Osteocyte (in vitro differentiated cells): ENCODE measurements at regions not wholly inside any gene's neighbourhood (a gene's known extent, or its start where the extent isn't known, plus 50 kb on each side); places are given as distances from the start of the nearest gene placed in this dataset.

Experiments used
- DNase-seq: peaks from one replicate; pipeline ENCODE4 v3.0.0; 2021; ENCODE audit warnings: mixed read lengths; ENCODE audit not compliant: unreplicated experiment; ENCODE audit errors: extremely low spot score
- H3K27ac Mint-ChIP-seq: one replicate; pipeline ENCODE4 v1.8.0; 2021; ENCODE audit warnings: mild to moderate bottlenecking, mixed read lengths; ENCODE audit not compliant: unreplicated experiment
- H3K27me3 Mint-ChIP-seq: one replicate; pipeline ENCODE4 v1.8.0; 2021; ENCODE audit warnings: mixed read lengths; ENCODE audit not compliant: unreplicated experiment
- H3K36me3 Mint-ChIP-seq: one replicate; pipeline ENCODE4 v1.8.0; 2021; ENCODE audit warnings: mixed read lengths; ENCODE audit not compliant: unreplicated experiment
- H3K4me1 Mint-ChIP-seq: one replicate; pipeline ENCODE4 v1.8.0; 2021; ENCODE audit warnings: mixed read lengths; ENCODE audit not compliant: unreplicated experiment
- H3K4me3 Mint-ChIP-seq: one replicate; pipeline ENCODE4 v1.8.0; 2021; ENCODE audit warnings: mild to moderate bottlenecking, moderate library complexity, mixed read lengths; ENCODE audit not compliant: unreplicated experiment
- H3K9me3 Mint-ChIP-seq: one replicate; pipeline ENCODE4 v1.8.0; 2021; ENCODE audit warnings: mixed read lengths; ENCODE audit not compliant: unreplicated experiment
- TF ChIP-seq, protein P1 (sequence below): fragments of 200-600 bp; sonication (generic); IDR thresholded peaks from 2 replicates; pipeline ENCODE4 v1.5.0; 2021; ENCODE audit warnings: antibody characterized with exemption, mild to moderate bottlenecking, moderate library complexity

DNA sequence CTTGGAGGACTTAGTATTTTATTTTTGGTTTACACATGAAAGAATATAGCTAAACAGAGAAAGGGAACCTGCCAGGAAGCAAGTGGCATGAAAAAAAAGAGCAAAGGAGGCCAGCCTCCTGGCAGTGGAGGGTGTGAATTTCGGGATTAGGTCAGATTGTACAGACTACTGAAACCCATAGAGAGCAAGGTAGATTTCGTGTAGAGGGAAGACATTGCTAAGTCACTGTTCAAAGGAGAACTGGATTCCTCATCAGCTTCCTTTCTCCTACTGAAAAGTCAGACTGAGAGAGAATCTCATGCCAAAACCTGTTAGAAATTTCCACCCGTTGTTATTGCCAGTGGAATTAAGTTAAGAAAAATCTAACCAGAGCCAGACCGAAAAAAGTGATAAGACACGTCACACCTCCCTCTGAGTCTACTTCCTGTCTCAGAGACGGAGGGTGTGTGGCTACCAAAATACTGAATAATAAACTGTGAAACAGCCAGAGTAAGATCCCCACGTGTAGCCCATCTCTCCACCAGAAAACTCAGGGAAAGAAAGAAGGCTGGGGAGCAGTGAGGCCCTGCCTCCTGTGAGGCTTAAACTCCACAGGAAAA lies 118.8 kb downstream of the SKIDA1 start:
- Mint-ChIP-seq H3K27ac (peak overlapping the region; percentile 19), H3K27me3 (no peaks in the 10 kb centered on the region), H3K4me1 (peaks cover 31% of the 10 kb centered on the region), H3K36me3 (no peaks in the 10 kb centered on the region), H3K4me3 (no peak overlapping the region), H3K9me3 (no peaks in the 10 kb centered on the region)
- DNase-seq = no peak
- TF ChIP-seq, protein P1, sequence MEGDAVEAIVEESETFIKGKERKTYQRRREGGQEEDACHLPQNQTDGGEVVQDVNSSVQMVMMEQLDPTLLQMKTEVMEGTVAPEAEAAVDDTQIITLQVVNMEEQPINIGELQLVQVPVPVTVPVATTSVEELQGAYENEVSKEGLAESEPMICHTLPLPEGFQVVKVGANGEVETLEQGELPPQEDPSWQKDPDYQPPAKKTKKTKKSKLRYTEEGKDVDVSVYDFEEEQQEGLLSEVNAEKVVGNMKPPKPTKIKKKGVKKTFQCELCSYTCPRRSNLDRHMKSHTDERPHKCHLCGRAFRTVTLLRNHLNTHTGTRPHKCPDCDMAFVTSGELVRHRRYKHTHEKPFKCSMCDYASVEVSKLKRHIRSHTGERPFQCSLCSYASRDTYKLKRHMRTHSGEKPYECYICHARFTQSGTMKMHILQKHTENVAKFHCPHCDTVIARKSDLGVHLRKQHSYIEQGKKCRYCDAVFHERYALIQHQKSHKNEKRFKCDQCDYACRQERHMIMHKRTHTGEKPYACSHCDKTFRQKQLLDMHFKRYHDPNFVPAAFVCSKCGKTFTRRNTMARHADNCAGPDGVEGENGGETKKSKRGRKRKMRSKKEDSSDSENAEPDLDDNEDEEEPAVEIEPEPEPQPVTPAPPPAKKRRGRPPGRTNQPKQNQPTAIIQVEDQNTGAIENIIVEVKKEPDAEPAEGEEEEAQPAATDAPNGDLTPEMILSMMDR = no peak

DNA sequence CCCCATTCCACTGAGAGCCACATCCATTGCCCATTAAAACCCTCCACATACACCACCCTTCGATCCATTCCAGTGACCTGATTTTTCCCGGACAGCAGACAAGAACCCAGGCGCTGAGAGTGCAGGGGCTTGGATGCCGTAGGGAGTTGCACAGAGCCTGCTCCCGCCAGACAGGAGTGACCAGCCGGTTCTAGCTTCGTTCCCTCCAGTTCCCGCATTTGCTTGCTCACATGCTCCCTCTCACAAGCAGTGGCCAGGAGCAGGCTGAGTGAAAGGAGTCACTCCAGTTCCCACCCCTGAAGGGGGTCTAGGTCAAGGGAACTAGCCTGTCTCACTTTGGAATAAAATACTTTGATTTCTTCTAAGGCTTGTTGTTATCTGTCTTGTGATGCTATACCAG lies 119.5 kb downstream of the SKIDA1 start:
- no peaks in the 10 kb centered on the region for H3K9me3 Mint-ChIP-seq
- peaks cover 32% of the 10 kb centered on the region for H3K4me1 Mint-ChIP-seq
- no peaks in the 10 kb centered on the region for H3K27me3 Mint-ChIP-seq
- H3K27ac Mint-ChIP-seq = no peak overlapping the region
- H3K4me3 Mint-ChIP-seq = no peak overlapping the region
- no peak for DNase-seq
- TF ChIP-seq, protein P1 = no peak
- no peaks in the 10 kb centered on the region for H3K36me3 Mint-ChIP-seq

DNA sequence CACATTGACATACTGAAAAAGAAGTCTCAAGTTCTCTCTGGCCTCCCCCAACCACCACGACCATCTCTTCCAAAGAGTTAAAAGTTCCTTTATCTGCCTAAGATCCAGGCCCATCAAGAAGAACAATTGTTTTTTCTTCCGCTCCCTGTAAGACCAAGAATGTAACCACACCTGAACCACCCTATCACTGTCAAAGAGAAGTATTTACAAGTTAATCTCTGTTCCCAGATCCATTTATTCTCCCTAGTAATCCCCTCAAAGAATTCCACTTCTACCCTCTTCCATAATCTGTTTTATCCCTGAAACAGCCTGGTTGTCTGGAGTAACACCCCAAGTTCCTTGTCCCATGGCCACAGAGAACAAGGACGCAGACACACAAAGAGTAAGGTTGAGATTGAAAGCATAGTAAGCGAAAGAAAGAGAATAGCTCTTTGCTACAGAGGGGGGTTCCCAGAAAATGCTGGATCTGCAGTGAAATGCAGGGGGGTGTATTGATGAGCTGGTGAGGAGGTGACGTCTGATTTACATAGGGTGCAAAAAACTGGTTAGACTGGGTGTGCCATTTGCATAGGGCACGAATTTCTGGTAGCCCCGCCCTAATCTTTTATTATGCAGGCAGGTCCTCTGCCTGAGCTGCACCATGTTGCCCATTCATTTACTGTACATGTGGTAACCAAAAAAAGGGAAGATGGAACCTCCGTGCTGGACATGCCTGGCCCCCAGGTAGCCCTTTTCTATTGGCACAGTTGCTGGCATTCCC lies 122.0 kb downstream of the SKIDA1 start:
- no peaks in the 10 kb centered on the region for H3K27me3 Mint-ChIP-seq
- H3K9me3 Mint-ChIP-seq = no peaks in the 10 kb centered on the region
- no peak for DNase-seq
- peak overlapping the region; percentile 53 for H3K27ac Mint-ChIP-seq
- TF ChIP-seq, protein P1 = no peak
- H3K4me1 Mint-ChIP-seq = peaks cover 46% of the 10 kb centered on the region
- H3K36me3 Mint-ChIP-seq = no peaks in the 10 kb centered on the region
- no peak overlapping the region for H3K4me3 Mint-ChIP-seq

DNA sequence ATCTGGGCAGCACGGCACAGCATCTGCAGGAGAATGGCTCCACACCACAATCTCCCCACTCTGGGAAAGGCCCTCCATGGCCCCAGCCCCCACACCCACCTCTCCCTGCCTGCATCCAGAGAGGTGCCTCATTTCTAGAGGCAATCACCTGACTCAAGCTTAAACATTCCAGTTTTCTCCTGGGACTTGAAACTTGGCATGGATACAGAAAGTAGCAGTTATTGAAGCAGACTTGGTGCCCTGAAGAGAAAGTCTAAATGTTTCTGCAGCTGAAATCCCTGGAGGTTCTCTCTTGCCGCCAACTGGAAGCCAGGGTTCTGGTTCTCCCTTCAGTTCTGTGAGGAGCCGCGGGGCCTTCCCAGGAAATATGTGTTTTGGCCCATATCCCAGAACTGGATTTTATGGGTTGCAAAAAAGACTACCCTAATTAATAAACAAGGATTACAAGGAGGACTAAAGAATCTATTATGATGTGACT lies 122.8 kb downstream of the SKIDA1 start:
- peaks cover 42% of the 10 kb centered on the region for H3K4me1 Mint-ChIP-seq
- TF ChIP-seq, protein P1 = no peak
- H3K27ac Mint-ChIP-seq = peak overlapping the region; percentile 53
- no peaks in the 10 kb centered on the region for H3K9me3 Mint-ChIP-seq
- no peak overlapping the region for H3K4me3 Mint-ChIP-seq
- DNase-seq = no peak
- no peaks in the 10 kb centered on the region for H3K27me3 Mint-ChIP-seq
- no peaks in the 10 kb centered on the region for H3K36me3 Mint-ChIP-seq

DNA sequence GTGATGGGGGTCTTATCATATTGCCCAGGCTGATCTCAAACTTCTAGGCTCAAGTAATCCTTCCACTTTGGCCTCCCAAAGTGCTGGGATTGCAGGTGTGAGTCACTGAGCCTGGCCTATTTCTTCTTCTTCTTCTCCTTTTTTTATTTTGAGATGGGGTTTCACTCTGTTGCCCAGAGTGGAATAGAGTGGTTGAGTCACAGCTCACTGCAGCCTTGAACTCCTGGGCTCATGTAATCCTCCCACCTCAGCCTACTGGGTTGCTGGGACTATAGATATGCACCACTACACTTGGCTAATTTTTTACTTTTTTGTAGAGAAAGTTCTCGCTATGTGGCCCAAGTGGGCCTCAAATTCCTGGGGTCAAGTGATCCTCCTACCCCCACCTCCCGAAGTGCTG lies 124.3 kb downstream of the SKIDA1 start:
- no peak for DNase-seq
- H3K4me1 Mint-ChIP-seq = peaks cover 34% of the 10 kb centered on the region
- H3K27me3 Mint-ChIP-seq = no peaks in the 10 kb centered on the region
- H3K4me3 Mint-ChIP-seq = no peak overlapping the region
- H3K27ac Mint-ChIP-seq = no peak overlapping the region
- H3K9me3 Mint-ChIP-seq = no peaks in the 10 kb centered on the region
- H3K36me3 Mint-ChIP-seq = no peaks in the 10 kb centered on the region
- TF ChIP-seq, protein P1 = no peak
